ENCODE measurements at regions not wholly inside any gene's neighbourhood (a gene's known extent, or its start where the extent isn't known, plus 50 kb on each side); places are given as distances from the start of the nearest gene placed in this dataset.
"Not testable (repeated sequence)": the region's sequence is repeated elsewhere in the genome, so short reads cannot be mapped to it uniquely, and the experiment has no call there.

GRCh38 chr6:21282360-21282759 lies 311.2 kb upstream of the SOX4 start:
- CTCF ChIA-PET; H3K27ac Mint-ChIP-seq; H3K4me3 Mint-ChIP-seq; H3K27me3 Mint-ChIP-seq (ENCODE audit: low read depth); POLR2A ChIA-PET; H3K4me1 Mint-ChIP-seq (ENCODE audit: low read depth); H3K36me3 Mint-ChIP-seq (ENCODE audit: low read depth); H3K9me3 Mint-ChIP-seq (ENCODE audit: insufficient read depth); ATAC-seq; DNase-seq: not testable (repeated sequence)

- Mint-ChIP-seq H3K36me3 (ENCODE audit: low read depth) (no peaks in the 10 kb centered on the region), H3K27ac (no peak overlapping the region), H3K27me3 (ENCODE audit: low read depth) (no peaks in the 10 kb centered on the region), H3K9me3 (ENCODE audit: insufficient read depth) (no peaks in the 10 kb centered on the region), H3K4me1 (ENCODE audit: low read depth) (no peaks in the 10 kb centered on the region), H3K4me3 (no peak overlapping the region)
- no peak for ATAC-seq
- ChIA-PET CTCF (no interaction called here), POLR2A (no interaction called here)
- DNase-seq, result no peak
Measured at GRCh38 chr6:21284166-21284565, 309.4 kb upstream of the SOX4 start.

- ATAC-seq, result no peak
Measured at GRCh38 chr6:21284706-21285105, 308.8 kb upstream of the SOX4 start.

GRCh38 chr6:21294144-21294543 lies 299.4 kb upstream of the SOX4 start:
- no peak for ATAC-seq
- Mint-ChIP-seq H3K27me3 (ENCODE audit: low read depth) (peaks cover 9% of the 10 kb centered on the region), H3K4me3 (no peak overlapping the region), H3K9me3 (ENCODE audit: insufficient read depth) (no peaks in the 10 kb centered on the region), H3K27ac (no peak overlapping the region), H3K4me1 (ENCODE audit: low read depth) (no peaks in the 10 kb centered on the region), H3K36me3 (ENCODE audit: low read depth) (no peaks in the 10 kb centered on the region)
- POLR2A ChIA-PET, result no interaction called here
- CTCF ChIA-PET, result no interaction called here
- DNase-seq, result no peak

More at GRCh38 chr6:21284706-21285105, 308.8 kb upstream of the SOX4 start:
- Mint-ChIP-seq H3K27ac (no peak overlapping the region), H3K9me3 (ENCODE audit: insufficient read depth) (no peaks in the 10 kb centered on the region), H3K4me3 (no peak overlapping the region), H3K36me3 (ENCODE audit: low read depth) (no peaks in the 10 kb centered on the region), H3K4me1 (ENCODE audit: low read depth) (no peaks in the 10 kb centered on the region), H3K27me3 (ENCODE audit: low read depth) (no peaks in the 10 kb centered on the region)
- ChIA-PET POLR2A (no interaction called here), CTCF (no interaction called here)
- DNase-seq, result no peak

- DNase-seq (no peak), ATAC-seq (no peak)
- ChIA-PET POLR2A (no interaction called here), CTCF (no interaction called here)
- Mint-ChIP-seq H3K9me3 (ENCODE audit: insufficient read depth) (peaks cover 4% of the 10 kb centered on the region), H3K36me3 (ENCODE audit: low read depth) (no peaks in the 10 kb centered on the region), H3K4me1 (ENCODE audit: low read depth) (no peaks in the 10 kb centered on the region), H3K27ac (no peak overlapping the region), H3K27me3 (ENCODE audit: low read depth) (peaks cover 9% of the 10 kb centered on the region), H3K4me3 (no peak overlapping the region)
Measured at GRCh38 chr6:21295506-21296240, 297.9 kb upstream of the SOX4 start.

- Mint-ChIP-seq H3K27me3 (ENCODE audit: low read depth) (peaks cover 9% of the 10 kb centered on the region), H3K9me3 (ENCODE audit: insufficient read depth) (peaks cover 4% of the 10 kb centered on the region), H3K27ac (no peak overlapping the region), H3K36me3 (ENCODE audit: low read depth) (no peaks in the 10 kb centered on the region), H3K4me3 (no peak overlapping the region), H3K4me1 (ENCODE audit: low read depth) (no peaks in the 10 kb centered on the region)
- ATAC-seq (no peak), DNase-seq (no peak)
- CTCF ChIA-PET, result interaction anchor here (0.7 kb wide), 1 partner anchor 18 kb away, joined by 3 read pairs; no protein-coding TSS in a partner anchor
- POLR2A ChIA-PET, result no interaction called here
Measured at GRCh38 chr6:21297665-21298064, 295.9 kb upstream of the SOX4 start.

GRCh38 chr6:21299216-21299615 lies 294.3 kb upstream of the SOX4 start:
- ATAC-seq, result no peak
- Mint-ChIP-seq H3K4me1 (ENCODE audit: low read depth) (no peaks in the 10 kb centered on the region), H3K27me3 (ENCODE audit: low read depth) (peaks cover 12% of the 10 kb centered on the region), H3K9me3 (ENCODE audit: insufficient read depth) (peaks cover 4% of the 10 kb centered on the region), H3K27ac (no peak overlapping the region), H3K4me3 (no peak overlapping the region), H3K36me3 (ENCODE audit: low read depth) (no peaks in the 10 kb centered on the region)
- ChIA-PET POLR2A (no interaction called here), CTCF (no interaction called here)
- no peak for DNase-seq

GRCh38 chr6:21300439-21300838 lies 293.1 kb upstream of the SOX4 start:
- CTCF ChIA-PET, result no interaction called here

GRCh38 chr6:21305893-21306332 lies 287.6 kb upstream of the SOX4 start:
- no peak overlapping the region for H3K4me3 Mint-ChIP-seq
- ChIA-PET POLR2A (no interaction called here), CTCF (no interaction called here)
- H3K36me3 Mint-ChIP-seq (ENCODE audit: low read depth), result no peaks in the 10 kb centered on the region
- H3K4me1 Mint-ChIP-seq (ENCODE audit: low read depth), result no peaks in the 10 kb centered on the region
- DNase-seq (no peak), ATAC-seq (no peak)
- H3K9me3 Mint-ChIP-seq (ENCODE audit: insufficient read depth), result peaks cover 5% of the 10 kb centered on the region
- peaks cover 8% of the 10 kb centered on the region for H3K27me3 Mint-ChIP-seq (ENCODE audit: low read depth)
- no peak overlapping the region for H3K27ac Mint-ChIP-seq

More at GRCh38 chr6:21300439-21300838, 293.1 kb upstream of the SOX4 start:
- POLR2A ChIA-PET, result no interaction called here
- H3K27me3 Mint-ChIP-seq (ENCODE audit: low read depth), result peaks cover 11% of the 10 kb centered on the region
- H3K36me3 Mint-ChIP-seq (ENCODE audit: low read depth), result no peaks in the 10 kb centered on the region
- no peak overlapping the region for H3K27ac Mint-ChIP-seq
- DNase-seq (no peak), ATAC-seq (no peak)
- H3K9me3 Mint-ChIP-seq (ENCODE audit: insufficient read depth), result peaks cover 9% of the 10 kb centered on the region
- no peaks in the 10 kb centered on the region for H3K4me1 Mint-ChIP-seq (ENCODE audit: low read depth)
- no peak overlapping the region for H3K4me3 Mint-ChIP-seq

GRCh38 chr6:21306546-21306945 lies 287.0 kb upstream of the SOX4 start:
- peaks cover 8% of the 10 kb centered on the region for H3K27me3 Mint-ChIP-seq (ENCODE audit: low read depth)
- no peak overlapping the region for H3K27ac Mint-ChIP-seq
- H3K9me3 Mint-ChIP-seq (ENCODE audit: insufficient read depth), result peaks cover 5% of the 10 kb centered on the region
- H3K36me3 Mint-ChIP-seq (ENCODE audit: low read depth), result no peaks in the 10 kb centered on the region
- DNase-seq (no peak), ATAC-seq (no peak)
- ChIA-PET POLR2A (no interaction called here), CTCF (no interaction called here)
- no peak overlapping the region for H3K4me3 Mint-ChIP-seq
- no peaks in the 10 kb centered on the region for H3K4me1 Mint-ChIP-seq (ENCODE audit: low read depth)

GRCh38 chr6:21309807-21310221 lies 283.7 kb upstream of the SOX4 start:
- H3K4me1 Mint-ChIP-seq (ENCODE audit: low read depth), result no peaks in the 10 kb centered on the region
- peaks cover 3% of the 10 kb centered on the region for H3K27me3 Mint-ChIP-seq (ENCODE audit: low read depth)
- ChIA-PET CTCF (no interaction called here), POLR2A (no interaction called here)
- H3K36me3 Mint-ChIP-seq (ENCODE audit: low read depth), result no peaks in the 10 kb centered on the region
- no peaks in the 10 kb centered on the region for H3K9me3 Mint-ChIP-seq (ENCODE audit: insufficient read depth)
- no peak for ATAC-seq
- H3K4me3 Mint-ChIP-seq, result no peak overlapping the region
- no peak overlapping the region for H3K27ac Mint-ChIP-seq
- DNase-seq, result no peak

GRCh38 chr6:21310568-21311140 lies 282.9 kb upstream of the SOX4 start:
- Mint-ChIP-seq H3K4me3 (no peak overlapping the region), H3K27ac (no peak overlapping the region)
- POLR2A ChIA-PET, result no interaction called here

GRCh38 chr6:21312118-21312517 lies 281.4 kb upstream of the SOX4 start:
- ChIA-PET POLR2A (no interaction called here), CTCF (no interaction called here)
- DNase-seq (no peak), ATAC-seq (no peak)
- Mint-ChIP-seq H3K27me3 (ENCODE audit: low read depth) (peaks cover 3% of the 10 kb centered on the region), H3K9me3 (ENCODE audit: insufficient read depth) (no peaks in the 10 kb centered on the region), H3K27ac (no peak overlapping the region), H3K36me3 (ENCODE audit: low read depth) (no peaks in the 10 kb centered on the region), H3K4me1 (ENCODE audit: low read depth) (no peaks in the 10 kb centered on the region), H3K4me3 (no peak overlapping the region)

More at GRCh38 chr6:21310568-21311140, 282.9 kb upstream of the SOX4 start:
- Mint-ChIP-seq H3K9me3 (ENCODE audit: insufficient read depth) (no peaks in the 10 kb centered on the region), H3K4me1 (ENCODE audit: low read depth) (no peaks in the 10 kb centered on the region), H3K27me3 (ENCODE audit: low read depth) (peaks cover 3% of the 10 kb centered on the region), H3K36me3 (ENCODE audit: low read depth) (no peaks in the 10 kb centered on the region)
- DNase-seq (no peak), ATAC-seq (no peak)
- CTCF ChIA-PET, result no interaction called here

Data from activated CD8-positive, alpha-beta T cell treated with anti-CD3 and anti-CD28 coated beads, Interleukin-2, amount 10 ng/mL, durations not matched to agents 7 days and 5 days (primary cell).